Left colon (tissue), 2 donors: ENCODE measurements at regions not wholly inside any gene's neighbourhood (a gene's known extent, or its start where the extent isn't known, plus 50 kb on each side); places are given as distances from the start of the nearest gene placed in this dataset.
"Not testable (repeated sequence)": the region's sequence is repeated elsewhere in the genome, so short reads cannot be mapped to it uniquely, and the experiment has no call there.

Source experiments
- ATAC-seq: fragments of 200-7000 bp; cut with Tn5 transposase; one replicate; pipeline ENCODE4 v1.9.1; 2020; ENCODE audit warnings: mild to moderate bottlenecking, moderate library complexity
- DNase-seq, 2 donors: peaks; one replicate each; pipeline ENCODE4 v3.0.0-alpha.2; 2020
- intact Hi-C, 2 donors: fragments of 100-400 bp; cut with DNase I in 1 of 2; cut with micrococcal nuclease in 1 of 2; formaldehyde crosslinking; loops; one replicate each; pipeline versions ENCODE4 v1.11.2 to v1.14.0; 2022; cut with DNase I, micrococcal nuclease
- donor health status: DM: no; HTN: no; CAD: no.
- donor health status: DM: yes; HTN: yes; CAD: no.

GRCh38 chr10:118832241-118832651 lies 77.5 kb upstream of the CACUL1 start:
- intact Hi-C loops, result no loop called here
- ATAC-seq, result peak; percentile 85
- DNase-seq, result peak; percentile 48 to 57

DNA sequence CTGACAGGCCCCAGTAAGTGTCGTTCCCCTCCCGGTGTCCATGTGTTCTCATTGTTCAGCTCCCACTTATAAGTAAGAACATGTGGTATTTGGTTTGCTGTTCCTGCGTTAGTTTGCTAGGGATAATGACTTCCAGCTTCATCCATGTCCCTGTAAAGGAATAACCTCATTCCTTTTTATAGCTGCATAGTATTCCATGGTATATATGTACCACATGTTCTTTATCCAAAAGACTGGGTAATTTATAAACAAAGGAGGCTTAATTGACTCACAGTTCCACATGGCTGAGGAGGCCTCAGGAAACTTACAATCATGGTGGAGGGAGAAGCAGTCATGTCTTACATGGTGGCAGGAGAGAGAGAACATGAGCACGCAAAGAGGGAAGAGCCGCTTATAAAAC lies 79.6 kb upstream of the CACUL1 start:
- ATAC-seq, DNase-seq, intact Hi-C loops: not testable (repeated sequence)

DNA sequence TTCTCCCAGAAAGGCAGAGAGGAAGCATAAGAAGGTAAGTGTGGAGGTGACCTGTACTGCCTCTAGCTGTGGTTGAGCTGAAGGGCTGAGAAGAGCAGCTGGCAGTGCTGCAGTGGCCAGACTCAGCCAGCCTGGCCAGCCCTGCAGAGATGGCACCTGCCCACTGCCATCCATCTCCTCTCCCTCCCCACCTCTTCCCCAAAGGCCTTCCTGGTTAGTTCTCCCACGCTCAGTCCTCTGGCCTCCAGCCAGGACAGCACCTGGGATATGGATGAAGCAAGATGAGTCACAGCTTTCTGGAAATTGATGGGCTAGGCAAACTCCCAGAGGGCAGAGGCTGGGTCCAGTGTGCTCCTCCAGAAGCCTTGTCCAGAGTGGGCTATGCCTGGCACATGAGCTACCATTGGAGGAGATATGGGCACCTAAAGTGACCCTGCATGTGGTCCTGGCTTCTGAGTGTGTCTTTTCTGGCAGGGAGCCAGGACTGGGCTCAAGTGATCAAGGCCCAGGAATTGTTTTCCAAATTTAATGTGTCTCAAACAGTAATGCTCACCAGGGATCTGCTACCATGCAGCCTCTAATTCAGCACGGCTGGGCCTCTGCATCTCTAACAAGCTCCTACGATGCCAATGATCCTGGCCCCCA lies 81.0 kb upstream of the CACUL1 start:
- ATAC-seq (peak; percentile 76), DNase-seq (peak; percentile 56 to 65)
- intact Hi-C loops, result no loop called here

GRCh38 chr10:118838364-118838763 lies 83.6 kb upstream of the CACUL1 start:
- intact Hi-C loops, result no loop called here
- no peak for DNase-seq
- no peak for ATAC-seq

DNA sequence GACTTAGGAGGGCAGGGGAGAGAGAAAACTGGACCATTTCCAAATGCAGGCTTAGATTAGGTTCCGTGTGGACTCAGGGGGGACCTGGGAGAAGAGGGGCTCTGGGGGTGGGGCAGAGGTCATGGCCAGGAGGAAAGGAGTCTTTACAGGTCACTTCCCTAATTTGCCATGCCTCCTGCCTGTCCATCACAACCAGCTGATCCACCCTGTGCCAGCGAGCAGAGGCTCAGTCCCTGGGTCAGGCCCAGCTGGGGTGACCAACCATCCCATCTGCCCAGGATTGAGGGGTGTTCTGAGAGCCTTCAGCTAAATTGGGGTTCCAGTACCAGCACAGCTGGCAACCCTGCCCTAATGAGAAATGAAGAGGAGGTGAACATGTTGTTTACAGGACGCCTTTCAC lies 84.6 kb upstream of the CACUL1 start:
- DNase-seq, result no peak
- intact Hi-C loops, result no loop called here
- ATAC-seq, result no peak

GRCh38 chr10:118840071-118840775 lies 85.5 kb upstream of the CACUL1 start:
- ATAC-seq (peak; percentile 66), DNase-seq (no peak)
- intact Hi-C loops, result no loop called here

DNA sequence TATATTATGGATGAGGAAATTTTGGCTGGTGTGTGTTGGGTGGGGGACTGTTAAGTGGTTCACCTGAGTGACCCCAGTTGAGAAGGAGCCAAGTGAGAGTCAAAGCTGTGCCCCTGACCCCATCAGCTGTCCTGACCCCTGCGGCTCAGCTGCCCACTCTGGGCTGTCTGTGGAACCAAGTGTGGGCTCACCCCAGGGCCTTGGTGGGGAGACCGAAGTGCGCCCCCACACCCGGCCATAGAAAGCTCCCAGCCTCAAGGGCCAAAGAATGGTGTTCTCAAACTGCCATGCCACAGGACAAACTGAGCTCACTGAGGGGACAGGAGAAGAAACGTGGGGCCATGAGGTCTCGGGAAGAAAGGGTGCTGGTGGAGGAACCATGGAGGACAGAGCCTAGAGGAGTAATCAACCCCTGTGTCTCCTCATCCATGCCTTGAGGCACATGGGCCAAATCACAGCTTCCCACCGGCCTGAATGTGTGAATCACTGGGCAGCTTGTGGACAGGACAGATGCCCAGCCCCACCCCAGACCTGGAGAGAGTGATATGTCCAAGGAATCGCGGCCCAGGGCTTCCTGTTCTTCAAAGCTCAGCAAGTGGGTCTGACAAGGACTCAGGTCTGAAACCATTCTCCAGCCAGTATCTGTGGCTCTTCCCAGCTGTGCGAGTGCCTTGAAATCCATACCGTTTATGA lies 86.2 kb upstream of the CACUL1 start:
- DNase-seq (no peak), ATAC-seq (no peak)
- intact Hi-C loops, result no loop called here

DNA sequence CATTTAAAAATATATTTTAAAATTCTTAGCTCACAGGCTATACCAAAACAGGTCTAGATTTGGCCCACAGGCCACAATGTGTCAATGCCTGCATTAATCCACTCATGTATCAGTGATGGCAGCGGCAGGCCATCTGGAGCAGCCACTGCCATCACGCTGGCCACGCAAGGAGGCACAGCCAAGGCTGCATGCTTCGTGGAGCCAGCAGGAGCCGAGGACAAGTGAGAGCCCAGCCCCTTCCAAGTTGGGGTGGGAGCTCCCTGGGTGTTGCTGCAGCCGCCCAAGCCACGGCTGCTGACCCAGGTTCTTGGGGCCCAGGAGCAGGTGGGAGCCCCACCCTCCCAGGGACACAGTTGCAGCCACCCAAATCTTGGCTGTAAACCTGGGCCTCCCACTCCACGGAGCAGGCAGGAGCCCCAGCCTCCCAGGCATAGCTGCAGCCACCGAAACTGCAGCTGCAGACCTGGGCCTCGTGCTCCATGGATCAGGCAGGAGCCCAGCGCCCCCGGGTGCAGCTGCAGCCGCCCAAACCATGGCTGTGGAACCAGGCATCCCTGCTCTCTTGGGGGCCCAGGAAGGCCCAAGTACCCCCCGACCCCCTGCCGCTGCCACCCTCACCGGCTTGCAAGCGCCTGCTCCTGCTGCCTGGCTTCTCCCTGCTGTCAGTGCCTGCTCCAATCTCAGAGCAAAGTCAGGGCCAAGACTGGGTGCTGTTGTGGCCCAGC lies 87.3 kb upstream of the CACUL1 start:
- intact Hi-C loops, result no loop called here
- ATAC-seq (no peak), DNase-seq (no peak)

DNA sequence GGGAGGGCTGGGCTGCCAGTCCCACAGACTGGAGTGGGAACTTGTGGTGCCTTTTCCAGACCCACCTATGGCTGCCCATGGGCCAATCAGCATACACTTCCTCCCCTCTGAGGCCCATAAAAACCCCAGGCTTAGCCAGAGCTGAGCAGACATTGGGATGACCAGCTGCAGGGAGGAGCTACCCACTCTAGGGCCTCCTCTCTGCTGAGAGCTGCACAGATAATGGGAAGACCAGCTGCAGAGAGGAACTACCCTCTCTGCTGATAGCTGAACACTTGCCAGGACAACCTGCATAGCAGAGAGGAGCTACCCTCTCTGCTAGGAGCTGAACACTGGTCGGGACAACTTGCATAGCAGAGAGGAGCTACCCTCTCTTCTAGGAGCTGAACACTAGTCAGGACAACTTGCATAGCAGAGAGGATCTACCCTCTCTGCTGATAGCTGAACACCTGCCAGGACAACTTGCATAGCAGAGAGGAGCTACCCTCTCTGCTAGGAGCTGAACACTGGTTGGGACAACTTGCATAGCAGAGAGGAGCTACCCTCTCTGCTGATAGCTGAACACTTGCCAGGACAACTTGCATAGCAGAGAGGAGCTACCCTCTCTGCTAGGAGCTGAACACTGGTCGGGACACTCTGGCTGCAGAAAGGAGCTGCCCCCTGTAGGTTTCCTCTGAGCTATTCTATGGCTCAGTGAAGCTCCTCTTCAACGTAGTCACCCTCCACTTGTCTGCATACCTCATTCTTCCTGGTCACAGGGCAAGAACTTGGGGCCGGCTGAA lies 88.3 kb upstream of the CACUL1 start:
- no peak for DNase-seq
- intact Hi-C loops, result no loop called here
- ATAC-seq, result no peak

- intact Hi-C loops, result no loop called here
- DNase-seq (no peak), ATAC-seq (no peak)
Measured at GRCh38 chr10:118843647-118844265, 89.0 kb upstream of the CACUL1 start.

GRCh38 chr10:118844731-118845521 lies 90.2 kb upstream of the CACUL1 start:
- peak; percentile 43 for ATAC-seq
- intact Hi-C loops, result no loop called here
- no peak for DNase-seq

GRCh38 chr10:118845776-118846175 lies 91.0 kb upstream of the CACUL1 start:
- DNase-seq (no peak), ATAC-seq (no peak)
- intact Hi-C loops, result no loop called here

GRCh38 chr10:118850418-118851061 lies 95.8 kb upstream of the CACUL1 start:
- ATAC-seq (peak; percentile 67), DNase-seq (peak in 1 of 2 donors; percentile 82)
- intact Hi-C loops, result no loop called here

DNA sequence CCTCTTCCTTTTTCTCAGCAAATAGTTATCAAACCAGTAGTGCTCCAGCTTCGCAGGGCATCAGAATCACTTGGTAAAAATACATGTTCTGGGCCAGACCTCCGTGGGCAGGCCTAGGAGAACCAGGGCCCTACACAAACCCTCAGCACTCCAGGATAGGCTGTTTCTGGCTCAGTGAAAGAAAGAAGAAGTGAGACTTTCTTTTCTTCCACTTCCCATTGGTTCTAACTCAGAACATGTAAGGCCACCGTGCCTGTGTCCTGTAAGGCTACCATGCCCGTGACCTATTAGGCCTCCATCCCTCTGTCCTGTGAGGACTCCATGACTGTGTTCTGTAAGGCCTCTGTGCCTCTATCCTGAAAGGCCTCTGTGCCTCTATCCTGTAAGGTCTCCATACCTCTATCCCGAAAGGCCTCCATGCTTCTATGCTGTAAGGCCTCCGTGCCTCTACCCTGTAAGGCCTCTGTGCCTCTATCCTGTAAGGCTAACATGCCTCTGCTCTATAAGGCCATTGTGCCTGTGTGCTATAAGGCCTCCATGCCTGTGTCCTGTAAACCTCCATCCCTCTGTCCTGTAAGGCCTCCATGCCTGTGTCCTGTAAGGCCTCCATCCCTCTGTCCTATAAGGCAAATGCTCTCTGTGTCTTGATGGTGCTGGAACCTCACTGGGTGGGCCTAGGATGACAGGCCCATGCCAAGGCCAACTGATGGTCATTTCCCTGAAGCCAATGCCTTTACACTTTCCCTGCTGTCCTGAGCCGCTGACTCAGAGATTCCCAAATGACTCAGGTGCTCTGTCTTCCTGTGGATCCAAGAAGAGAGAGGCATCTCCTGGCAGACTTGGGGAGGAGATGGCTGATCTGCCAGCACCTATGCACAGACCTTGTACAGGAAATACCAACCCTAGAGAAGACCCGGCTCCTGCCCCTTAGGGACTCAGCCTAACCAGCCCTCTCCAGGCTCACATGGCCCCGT lies 96.6 kb upstream of the CACUL1 start:
- intact Hi-C loops, result no loop called here
- ATAC-seq (no peak), DNase-seq (no peak)

DNA sequence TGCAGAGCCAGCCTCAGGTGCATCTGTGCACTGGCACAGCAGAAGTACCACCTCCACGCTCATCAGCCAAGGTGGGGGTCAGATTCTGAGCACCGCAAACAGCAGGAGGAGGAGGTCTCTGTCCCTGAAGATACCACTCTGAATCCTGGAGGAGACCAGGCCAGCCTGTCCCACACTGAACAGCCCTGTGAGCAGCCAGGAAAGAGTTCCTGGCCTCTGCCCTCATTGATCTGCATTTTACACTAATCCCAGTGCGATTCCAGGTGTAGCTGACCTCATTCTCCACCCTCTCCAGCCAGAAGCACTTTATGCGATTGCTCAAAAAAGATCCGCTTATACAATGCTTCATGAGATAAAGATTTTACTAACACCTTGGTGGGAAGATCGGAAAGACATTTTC lies 99.1 kb upstream of the CACUL1 start:
- intact Hi-C loops, result no loop called here
- ATAC-seq, result no peak
- DNase-seq, result no peak

GRCh38 chr10:118856106-118856505 lies 101.3 kb upstream of the CACUL1 start:
- no peak for DNase-seq
- no peak for ATAC-seq
- intact Hi-C loops, result no loop called here
